T-helper 1 cell treated with Interleukin-12 subunit alpha and Interleukin-12 subunit beta and Interleukin-4 antibody, amounts not matched to agents 30 μg/mL and 1 μg/mL, for 36 hours (primary cell): ENCODE measurements at regions not wholly inside any gene's neighbourhood (a gene's known extent, or its start where the extent isn't known, plus 50 kb on each side); places are given as distances from the start of the nearest gene placed in this dataset.

Experiments
- H3K27ac Mint-ChIP-seq: one replicate; pipeline ENCODE4 v1.8.0; 2021; ENCODE audit warnings: mild to moderate bottlenecking, mixed read lengths
- H3K27me3 Mint-ChIP-seq: one replicate; pipeline ENCODE4 v1.8.0; 2021; ENCODE audit warnings: low read depth, mixed read lengths
- H3K36me3 Mint-ChIP-seq: one replicate; pipeline ENCODE4 v1.8.0; 2021; ENCODE audit warnings: low read depth, mixed read lengths
- H3K4me1 Mint-ChIP-seq: one replicate; pipeline ENCODE4 v1.8.0; 2021; ENCODE audit warnings: low read depth, mixed read lengths
- H3K4me3 Mint-ChIP-seq: one replicate; pipeline ENCODE4 v1.8.0; 2021; ENCODE audit warnings: mild to moderate bottlenecking, moderate library complexity, mixed read lengths
- H3K9me3 Mint-ChIP-seq: one replicate; pipeline ENCODE4 v1.8.0; 2021; ENCODE audit warnings: mixed read lengths

DNA sequence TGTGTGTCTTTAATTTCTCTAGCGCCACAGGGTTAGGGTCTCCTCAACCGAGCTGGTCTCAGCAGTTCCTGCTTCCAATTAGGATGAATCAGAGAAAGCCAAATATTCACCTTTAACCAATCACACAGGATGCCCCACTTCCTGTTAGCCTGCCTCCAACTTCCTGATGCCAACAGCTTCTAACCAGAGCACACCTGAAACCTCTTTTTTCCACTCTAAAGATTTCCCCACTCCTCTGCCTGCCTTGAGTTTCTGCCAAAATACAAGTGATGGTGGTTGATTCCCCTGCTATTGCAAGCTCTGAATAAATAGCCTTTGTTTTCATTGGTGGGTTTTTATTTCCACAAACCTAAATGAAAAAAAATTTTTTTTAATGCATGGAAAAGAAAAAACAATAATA lies 144.7 kb upstream of the UST start:
- Mint-ChIP-seq H3K27ac (no peak overlapping the region), H3K4me1 (no peaks in the 10 kb centered on the region), H3K4me3 (no peak overlapping the region), H3K9me3 (peaks cover 4% of the 10 kb centered on the region), H3K36me3 (no peaks in the 10 kb centered on the region), H3K27me3 (peaks cover 34% of the 10 kb centered on the region)

DNA sequence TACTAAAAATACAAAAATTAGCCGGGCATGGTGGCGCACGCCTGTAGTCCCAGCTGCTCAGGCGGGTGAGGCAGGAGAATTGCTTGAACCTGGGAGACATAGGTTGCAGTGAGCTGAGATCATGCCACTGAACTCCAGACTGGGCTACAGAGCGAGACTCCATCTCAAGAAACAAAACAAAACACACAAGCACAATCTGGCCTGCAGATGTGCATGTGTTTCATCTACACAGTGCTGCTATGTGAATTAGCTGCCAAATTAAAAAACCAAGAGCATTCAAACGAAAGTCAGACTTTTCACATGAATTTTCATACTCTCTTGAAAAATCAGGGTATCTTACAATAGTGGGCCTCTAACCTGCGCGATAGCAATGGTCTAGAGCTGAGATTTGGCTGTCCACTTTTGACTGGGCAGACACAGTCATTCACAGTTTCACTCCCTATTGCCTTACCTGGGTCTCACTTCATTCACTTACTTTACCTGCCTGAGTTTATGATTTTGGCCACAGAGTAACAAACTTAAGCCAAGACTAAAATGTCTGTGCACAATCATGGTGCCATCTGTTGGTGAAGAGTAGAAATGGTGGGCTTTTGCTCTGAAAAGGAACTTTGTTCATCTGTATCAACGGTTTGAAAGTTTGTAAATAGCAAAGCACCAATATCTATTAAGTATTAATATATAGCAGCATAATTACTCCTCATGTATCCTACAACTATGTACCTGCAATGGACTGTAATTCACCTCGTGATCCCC lies 138.5 kb upstream of the UST start:
- H3K4me1 Mint-ChIP-seq: no peaks in the 10 kb centered on the region
- H3K27me3 Mint-ChIP-seq: peaks cover 26% of the 10 kb centered on the region
- H3K4me3 Mint-ChIP-seq: no peak overlapping the region

DNA sequence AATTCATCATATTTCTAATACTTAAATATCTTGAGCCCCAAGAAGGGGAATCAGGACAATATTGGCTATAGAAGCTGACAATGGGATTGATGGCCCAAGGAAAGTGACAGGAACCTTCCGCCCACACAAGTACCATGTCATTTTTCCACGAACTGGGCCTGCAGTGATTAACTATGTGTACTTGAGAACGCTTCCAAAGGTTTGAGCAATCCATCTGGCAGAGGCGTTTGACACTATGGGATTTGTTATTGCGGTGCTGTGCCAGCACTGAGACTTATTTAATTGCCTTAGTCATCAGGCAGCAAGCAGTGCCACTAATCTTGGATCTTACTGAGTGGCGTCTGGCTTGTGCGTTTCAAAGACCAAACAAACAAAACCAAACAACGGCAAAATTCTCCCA lies 135.6 kb upstream of the UST start:
- Mint-ChIP-seq H3K4me3 (no peak overlapping the region), H3K9me3 (no peaks in the 10 kb centered on the region), H3K27me3 (peaks cover 17% of the 10 kb centered on the region), H3K27ac (no peak overlapping the region), H3K36me3 (no peaks in the 10 kb centered on the region), H3K4me1 (no peaks in the 10 kb centered on the region)

More for the DNA sequence above, 138.5 kb upstream of the UST start:
- no peaks in the 10 kb centered on the region for H3K9me3 Mint-ChIP-seq
- H3K36me3 Mint-ChIP-seq: no peaks in the 10 kb centered on the region
- H3K27ac Mint-ChIP-seq: no peak overlapping the region

DNA sequence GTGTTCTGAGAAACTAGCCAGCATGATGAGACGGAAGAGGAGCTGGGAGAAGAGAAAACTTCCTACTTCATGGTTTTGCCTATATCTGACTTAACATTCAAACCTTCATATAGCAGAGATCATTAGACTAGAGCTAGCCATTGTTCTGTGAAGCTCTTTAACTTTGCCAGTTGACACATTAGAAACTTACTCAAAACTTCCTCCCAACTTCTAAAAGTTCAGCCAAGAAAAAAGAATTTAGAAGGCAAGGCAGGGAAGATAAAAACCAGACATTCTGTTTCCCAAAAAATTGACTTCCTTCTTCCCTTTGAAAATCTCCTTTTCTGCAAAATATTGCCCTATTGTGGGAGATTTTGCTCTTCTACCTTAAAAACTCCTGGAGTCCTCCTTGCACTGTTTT lies 134.8 kb upstream of the UST start:
- Mint-ChIP-seq H3K4me1 (no peaks in the 10 kb centered on the region), H3K27me3 (peaks cover 13% of the 10 kb centered on the region), H3K27ac (no peak overlapping the region), H3K9me3 (no peaks in the 10 kb centered on the region), H3K36me3 (no peaks in the 10 kb centered on the region), H3K4me3 (no peak overlapping the region)

DNA sequence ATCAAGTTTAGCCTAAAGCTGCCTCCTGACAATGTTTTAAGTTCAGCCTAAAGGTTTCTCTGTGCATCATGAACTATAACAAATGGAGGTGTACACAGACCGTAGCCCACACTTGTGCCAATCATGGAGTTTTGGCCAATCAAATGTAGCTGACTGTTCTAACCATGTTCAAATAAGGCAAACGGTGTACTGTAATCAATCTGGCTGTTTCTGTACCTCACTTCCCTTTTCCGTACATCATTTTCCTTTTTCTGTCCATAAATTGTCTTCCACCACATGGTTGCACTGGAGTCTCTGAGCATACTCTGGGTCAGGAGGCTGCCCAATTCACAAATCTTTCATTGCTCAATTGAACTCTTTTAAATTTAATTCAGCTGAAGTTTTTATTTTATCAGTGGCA lies 132.2 kb upstream of the UST start:
- H3K36me3 Mint-ChIP-seq: no peaks in the 10 kb centered on the region
- H3K27me3 Mint-ChIP-seq: peaks cover 19% of the 10 kb centered on the region
- no peak overlapping the region for H3K27ac Mint-ChIP-seq
- H3K4me3 Mint-ChIP-seq: no peak overlapping the region
- no peaks in the 10 kb centered on the region for H3K9me3 Mint-ChIP-seq
- no peaks in the 10 kb centered on the region for H3K4me1 Mint-ChIP-seq

DNA sequence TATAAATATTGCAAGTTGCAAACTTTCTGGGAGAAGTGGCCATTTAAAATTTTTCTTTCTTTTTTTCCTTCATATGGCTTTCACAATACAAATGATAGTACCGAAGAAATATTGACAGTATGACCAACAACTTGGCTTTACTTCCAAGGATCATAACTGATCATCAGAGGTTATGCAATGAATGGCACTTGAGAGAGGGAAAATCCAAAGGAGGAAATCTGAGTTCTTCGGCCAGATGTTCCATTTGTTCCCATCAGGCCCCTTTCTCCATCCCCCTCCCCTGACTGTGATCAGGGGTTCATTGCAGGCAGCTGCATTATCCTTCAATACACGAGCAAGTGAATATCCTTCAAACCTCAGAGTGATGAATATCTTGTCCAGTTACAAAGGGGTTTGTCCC lies 130.0 kb upstream of the UST start:
- Mint-ChIP-seq H3K4me3 (no peak overlapping the region), H3K27ac (no peak overlapping the region), H3K36me3 (no peaks in the 10 kb centered on the region), H3K27me3 (peaks cover 11% of the 10 kb centered on the region), H3K4me1 (no peaks in the 10 kb centered on the region), H3K9me3 (no peaks in the 10 kb centered on the region)

DNA sequence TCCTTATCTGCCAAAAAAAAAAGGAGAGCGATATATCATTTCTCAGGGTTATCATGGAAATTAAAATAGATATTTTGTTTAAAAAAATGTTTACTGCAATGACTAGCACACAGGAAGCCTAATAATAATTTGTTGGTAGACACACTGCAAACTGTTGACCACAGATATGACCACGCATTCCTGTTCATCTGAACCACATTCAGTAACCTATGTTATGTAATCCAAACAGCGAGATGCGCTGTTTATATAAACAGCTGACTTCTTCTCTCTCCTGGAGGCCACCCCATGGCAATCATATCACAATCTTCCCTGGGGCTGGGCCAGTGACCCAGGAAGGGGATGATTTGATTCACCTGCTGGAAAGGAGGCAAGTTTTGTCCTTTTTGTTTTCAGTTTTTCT lies 129.3 kb upstream of the UST start:
- Mint-ChIP-seq H3K36me3 (no peaks in the 10 kb centered on the region), H3K27ac (no peak overlapping the region), H3K4me3 (no peak overlapping the region), H3K27me3 (peaks cover 10% of the 10 kb centered on the region), H3K9me3 (no peaks in the 10 kb centered on the region), H3K4me1 (no peaks in the 10 kb centered on the region)

DNA sequence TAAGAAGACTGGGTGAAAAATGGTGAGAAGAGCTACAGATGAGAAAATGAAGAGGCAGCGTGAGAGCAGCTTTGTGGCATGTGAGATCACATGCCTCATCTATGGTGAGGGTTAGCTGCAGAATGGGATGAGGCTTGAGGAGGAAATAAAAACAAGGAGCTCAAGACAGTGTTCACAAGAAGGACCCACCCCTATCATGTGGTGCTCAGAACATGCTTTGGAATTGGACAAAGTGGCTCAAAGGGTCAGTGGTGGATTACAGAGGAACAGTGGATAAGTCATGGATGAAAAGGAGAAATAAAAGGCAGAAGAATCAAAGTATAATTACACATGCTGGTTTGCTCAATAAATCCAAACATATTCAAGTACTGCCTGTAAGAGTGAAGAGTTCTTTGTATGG lies 126.9 kb upstream of the UST start:
- Mint-ChIP-seq H3K27ac (no peak overlapping the region), H3K4me3 (no peak overlapping the region), H3K27me3 (peaks cover 19% of the 10 kb centered on the region), H3K4me1 (no peaks in the 10 kb centered on the region), H3K36me3 (no peaks in the 10 kb centered on the region), H3K9me3 (no peaks in the 10 kb centered on the region)

DNA sequence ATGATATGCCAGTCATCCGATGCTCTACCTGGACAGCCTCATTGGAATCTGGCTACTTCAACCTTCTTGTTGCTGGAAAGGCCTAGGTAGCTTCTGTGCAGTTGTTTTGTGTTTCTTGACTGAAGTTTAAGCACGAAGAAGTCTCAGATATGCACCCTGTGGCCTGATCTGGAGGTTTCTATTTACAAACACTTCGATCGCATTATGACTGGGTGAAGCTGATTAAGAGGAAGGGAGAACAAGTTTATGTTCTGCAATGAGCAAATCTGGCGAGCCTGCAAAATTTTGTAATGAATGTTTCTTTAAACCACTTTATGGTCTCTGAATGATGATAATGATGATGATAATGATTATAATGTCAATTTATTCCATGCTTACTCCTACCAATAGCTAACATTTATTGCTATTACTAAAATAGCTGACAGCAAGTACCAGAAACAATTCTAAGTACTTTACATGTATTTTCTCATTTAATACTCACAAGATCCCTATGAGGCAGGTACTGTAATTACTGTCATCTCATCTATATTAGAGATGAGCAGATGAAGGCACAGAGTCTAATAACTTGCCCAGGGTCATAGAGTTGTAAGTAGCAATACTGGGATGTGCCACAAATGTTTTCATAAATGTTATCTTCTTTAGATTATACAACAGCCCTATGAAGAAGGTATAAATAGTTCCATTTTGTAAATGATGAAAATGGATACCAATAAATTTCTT lies 126.1 kb upstream of the UST start:
- H3K4me1 Mint-ChIP-seq: no peaks in the 10 kb centered on the region
- no peaks in the 10 kb centered on the region for H3K9me3 Mint-ChIP-seq
- peaks cover 16% of the 10 kb centered on the region for H3K27me3 Mint-ChIP-seq
- H3K4me3 Mint-ChIP-seq: no peak overlapping the region
- no peak overlapping the region for H3K27ac Mint-ChIP-seq
- no peaks in the 10 kb centered on the region for H3K36me3 Mint-ChIP-seq

DNA sequence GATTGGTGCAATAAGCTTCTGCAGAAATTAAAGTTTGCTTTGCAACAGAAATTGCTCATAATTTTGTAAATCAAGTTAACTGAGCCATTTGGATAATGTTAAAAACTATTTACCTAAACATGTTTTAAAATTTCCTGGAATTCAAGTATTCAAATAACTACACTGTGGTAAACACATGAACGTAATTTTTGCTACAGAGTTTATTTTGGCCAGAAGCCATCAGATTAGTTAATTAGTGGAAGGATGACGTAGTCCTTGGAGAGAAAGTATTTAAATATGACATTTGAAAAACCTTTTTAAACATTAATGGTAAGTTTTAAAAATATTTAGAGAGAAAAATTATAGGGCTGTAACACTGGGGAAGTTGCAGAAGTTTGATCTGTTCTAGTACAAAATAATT lies 121.2 kb upstream of the UST start:
- Mint-ChIP-seq H3K4me3 (no peak overlapping the region), H3K27ac (no peak overlapping the region), H3K4me1 (no peaks in the 10 kb centered on the region), H3K9me3 (no peaks in the 10 kb centered on the region), H3K27me3 (peaks cover 14% of the 10 kb centered on the region), H3K36me3 (no peaks in the 10 kb centered on the region)

DNA sequence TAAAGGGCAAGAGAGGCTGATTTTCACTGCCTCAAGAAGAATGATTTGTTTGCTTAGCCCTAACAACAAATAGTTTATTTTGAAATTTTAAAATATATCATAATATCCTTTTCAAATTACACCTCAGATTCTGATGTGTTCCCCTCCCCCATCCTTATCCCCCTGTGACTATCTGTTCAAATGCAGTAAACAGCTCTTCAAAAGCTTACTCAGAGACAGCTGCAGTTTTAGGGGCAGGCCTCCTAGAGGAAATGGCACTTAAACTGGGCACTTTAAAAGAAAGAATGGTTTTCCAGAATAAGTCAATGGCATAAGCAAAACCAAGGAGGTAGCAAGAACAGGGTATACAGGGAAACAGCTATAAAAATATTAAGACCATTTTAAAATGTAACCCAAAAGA lies 118.6 kb upstream of the UST start:
- H3K27ac Mint-ChIP-seq: no peak overlapping the region
- no peaks in the 10 kb centered on the region for H3K9me3 Mint-ChIP-seq
- H3K27me3 Mint-ChIP-seq: peaks cover 10% of the 10 kb centered on the region
- H3K4me1 Mint-ChIP-seq: no peaks in the 10 kb centered on the region
- no peaks in the 10 kb centered on the region for H3K36me3 Mint-ChIP-seq
- no peak overlapping the region for H3K4me3 Mint-ChIP-seq

DNA sequence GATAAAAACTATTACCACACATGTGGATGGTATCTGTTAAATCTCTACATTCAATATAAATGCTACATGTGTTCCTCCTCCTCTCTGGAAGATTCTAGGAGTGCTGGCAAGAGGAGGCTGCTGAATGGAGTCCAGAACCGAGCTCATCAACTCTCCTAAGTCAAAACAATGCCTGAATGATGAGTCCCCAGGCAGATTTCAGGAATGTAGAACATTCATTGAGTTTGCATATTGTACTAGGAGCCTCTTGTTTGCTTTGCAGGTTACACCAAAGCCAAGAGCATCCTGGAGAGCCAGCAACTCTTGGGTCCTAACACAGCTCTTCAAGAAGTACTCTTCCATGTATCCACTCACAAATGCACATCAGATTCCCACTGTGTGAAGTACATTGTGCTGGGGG lies 117.6 kb upstream of the UST start:
- H3K9me3 Mint-ChIP-seq: no peaks in the 10 kb centered on the region
- peaks cover 4% of the 10 kb centered on the region for H3K27me3 Mint-ChIP-seq
- H3K4me1 Mint-ChIP-seq: no peaks in the 10 kb centered on the region
- no peaks in the 10 kb centered on the region for H3K36me3 Mint-ChIP-seq
- H3K4me3 Mint-ChIP-seq: no peak overlapping the region
- no peak overlapping the region for H3K27ac Mint-ChIP-seq

DNA sequence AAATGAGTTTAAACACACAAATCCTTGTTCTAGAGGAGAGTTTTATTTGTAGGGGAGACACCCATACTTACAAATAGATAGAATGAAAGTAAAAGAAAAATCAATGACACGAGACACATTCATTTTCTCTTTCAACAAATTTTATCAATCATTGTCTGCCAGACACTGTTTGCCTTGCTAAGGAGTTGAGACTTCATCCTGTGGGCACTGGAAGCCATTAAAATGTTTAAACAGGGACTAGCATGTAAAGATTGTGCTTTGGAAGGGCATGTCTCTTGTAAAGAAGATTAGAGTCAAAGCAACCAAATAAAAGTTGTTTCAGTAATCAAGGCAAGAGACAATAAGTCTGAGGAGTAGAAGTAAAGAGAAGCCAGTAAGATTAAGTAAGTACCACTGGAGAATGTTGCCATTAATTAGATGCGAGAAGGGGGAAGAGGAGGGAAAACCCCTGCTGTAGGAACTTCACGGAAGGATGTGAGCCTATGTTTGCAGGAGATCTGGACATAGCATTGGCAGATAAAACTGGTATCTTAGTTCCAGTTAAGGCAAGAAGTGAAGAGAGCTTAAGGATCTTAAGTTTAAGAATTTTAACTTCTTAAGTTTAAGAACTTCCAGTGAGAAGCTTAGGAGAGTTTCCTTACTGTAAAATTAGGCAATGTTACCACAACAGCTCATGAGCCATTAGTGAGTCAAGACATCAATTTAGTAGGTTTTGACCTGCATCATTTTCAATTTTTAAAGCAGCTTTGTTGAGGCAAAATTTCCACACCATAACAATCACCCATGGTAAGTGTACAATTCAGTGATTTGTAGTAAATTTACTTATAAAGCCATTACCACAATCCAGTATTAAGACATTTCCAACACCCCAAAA lies 117.0 kb upstream of the UST start:
- H3K36me3 Mint-ChIP-seq: no peaks in the 10 kb centered on the region
- peaks cover 4% of the 10 kb centered on the region for H3K27me3 Mint-ChIP-seq
- no peak overlapping the region for H3K27ac Mint-ChIP-seq
- H3K9me3 Mint-ChIP-seq: no peaks in the 10 kb centered on the region
- H3K4me1 Mint-ChIP-seq: no peaks in the 10 kb centered on the region
- no peak overlapping the region for H3K4me3 Mint-ChIP-seq

DNA sequence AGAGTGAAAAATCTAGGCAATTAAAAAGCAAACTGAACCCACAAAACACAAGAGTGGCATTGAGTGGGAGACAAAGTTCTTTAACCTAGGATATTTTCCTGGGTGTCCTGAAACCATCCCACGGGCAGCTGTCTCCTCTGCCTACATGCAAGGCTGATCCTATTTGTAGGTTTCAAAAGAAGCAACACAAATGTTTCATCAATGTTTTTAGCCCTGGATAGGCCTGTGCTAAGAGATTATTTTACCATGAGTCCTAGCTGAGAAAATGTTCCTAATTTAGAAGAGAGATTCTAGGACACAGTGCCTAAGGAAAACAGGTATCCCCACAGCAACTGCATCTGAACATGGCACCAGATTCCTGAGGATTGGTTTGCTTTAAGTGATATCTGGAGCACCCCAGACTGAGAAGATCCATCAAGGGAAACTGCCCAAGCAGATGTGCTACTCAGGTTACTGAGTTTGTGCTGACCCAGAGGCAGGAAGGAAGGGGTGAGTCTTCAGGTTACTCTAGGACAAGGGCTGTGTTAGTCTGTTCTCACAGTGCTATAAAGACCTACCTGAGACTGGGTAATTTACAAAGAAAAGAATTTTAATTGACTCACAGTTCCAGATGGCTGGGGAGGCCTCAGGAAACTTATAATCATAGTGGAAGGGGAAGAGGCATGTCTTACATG lies 111.6 kb upstream of the UST start:
- Mint-ChIP-seq H3K36me3 (no peaks in the 10 kb centered on the region), H3K27ac (no peak overlapping the region), H3K4me1 (peaks cover 4% of the 10 kb centered on the region), H3K9me3 (no peaks in the 10 kb centered on the region), H3K27me3 (no peaks in the 10 kb centered on the region), H3K4me3 (no peak overlapping the region)
